ENCODE measurements at regions not wholly inside any gene's neighbourhood (a gene's known extent, or its start where the extent isn't known, plus 50 kb on each side); places are given as distances from the start of the nearest gene placed in this dataset.

DNA sequence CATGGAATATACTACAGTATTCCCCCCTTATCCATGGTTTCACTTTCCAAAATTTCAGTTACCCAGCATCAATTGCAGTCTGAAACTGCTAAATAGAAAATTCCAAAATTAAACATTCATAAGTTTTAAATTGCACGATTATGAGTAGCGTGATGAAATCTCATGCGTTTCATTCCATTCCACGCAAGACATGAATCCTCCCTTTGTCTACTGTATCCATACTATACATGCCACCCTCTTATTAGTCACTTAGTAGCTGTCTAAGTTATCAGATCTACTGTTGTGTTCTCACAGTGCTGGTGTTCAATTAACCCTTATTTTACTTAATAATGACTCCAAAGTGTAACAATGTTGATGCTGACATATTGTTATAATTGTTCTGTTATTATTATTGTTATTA is 261.2 kb upstream of the NDST4 start:
- intact Hi-C loops (cut with micrococcal nuclease): no loop called here

DNA sequence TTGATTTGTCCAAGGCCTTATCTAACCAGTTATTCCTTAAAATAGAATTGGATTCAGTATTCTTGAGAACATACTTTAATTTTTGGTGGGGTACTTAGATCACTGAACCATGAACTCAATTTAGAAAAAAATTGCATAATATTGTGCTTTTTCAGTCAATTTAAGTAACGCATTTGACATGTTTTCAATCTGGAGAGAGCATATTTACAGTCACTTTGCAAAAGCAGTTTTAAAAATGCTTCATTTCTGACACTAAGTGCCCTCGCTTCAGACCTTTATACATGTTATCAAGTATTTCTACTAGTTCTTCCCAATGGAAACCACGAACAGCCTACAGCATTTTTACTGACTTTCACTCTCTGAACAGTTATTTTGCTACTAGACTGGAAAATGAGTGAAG is 257.1 kb upstream of the NDST4 start:
- Histone ChIP-seq H3K9me3 (replicated peaks) (no peaks in the 10 kb centered on the region), H3K4me3 (no peak overlapping the region), H3K27me3 (ENCODE audit: low read depth) (no peaks in the 10 kb centered on the region), H3K36me3 (no peaks in the 10 kb centered on the region), H3K27ac (replicated peaks) (no peak overlapping the region), H3K4me1 (no peaks in the 10 kb centered on the region)
- intact Hi-C loops (cut with micrococcal nuclease): no loop called here
- TF ChIP-seq, protein P1, sequence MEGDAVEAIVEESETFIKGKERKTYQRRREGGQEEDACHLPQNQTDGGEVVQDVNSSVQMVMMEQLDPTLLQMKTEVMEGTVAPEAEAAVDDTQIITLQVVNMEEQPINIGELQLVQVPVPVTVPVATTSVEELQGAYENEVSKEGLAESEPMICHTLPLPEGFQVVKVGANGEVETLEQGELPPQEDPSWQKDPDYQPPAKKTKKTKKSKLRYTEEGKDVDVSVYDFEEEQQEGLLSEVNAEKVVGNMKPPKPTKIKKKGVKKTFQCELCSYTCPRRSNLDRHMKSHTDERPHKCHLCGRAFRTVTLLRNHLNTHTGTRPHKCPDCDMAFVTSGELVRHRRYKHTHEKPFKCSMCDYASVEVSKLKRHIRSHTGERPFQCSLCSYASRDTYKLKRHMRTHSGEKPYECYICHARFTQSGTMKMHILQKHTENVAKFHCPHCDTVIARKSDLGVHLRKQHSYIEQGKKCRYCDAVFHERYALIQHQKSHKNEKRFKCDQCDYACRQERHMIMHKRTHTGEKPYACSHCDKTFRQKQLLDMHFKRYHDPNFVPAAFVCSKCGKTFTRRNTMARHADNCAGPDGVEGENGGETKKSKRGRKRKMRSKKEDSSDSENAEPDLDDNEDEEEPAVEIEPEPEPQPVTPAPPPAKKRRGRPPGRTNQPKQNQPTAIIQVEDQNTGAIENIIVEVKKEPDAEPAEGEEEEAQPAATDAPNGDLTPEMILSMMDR (IDR thresholded peaks at IDR 0.05; ENCODE audit: borderline replicate concordance): no peak
- DNase-seq: no peak

More for the DNA sequence above, 261.2 kb upstream of the NDST4 start:
- TF ChIP-seq, protein P1 (IDR thresholded peaks at IDR 0.05; ENCODE audit: borderline replicate concordance): no peak
- H3K36me3 ChIP-seq: no peaks in the 10 kb centered on the region
- H3K4me3 ChIP-seq: no peak overlapping the region
- H3K9me3 ChIP-seq (replicated peaks): no peaks in the 10 kb centered on the region
- DNase-seq: no peak
- H3K4me1 ChIP-seq: no peaks in the 10 kb centered on the region
- no peaks in the 10 kb centered on the region for H3K27me3 ChIP-seq (ENCODE audit: low read depth)
- H3K27ac ChIP-seq (replicated peaks): no peak overlapping the region

DNA sequence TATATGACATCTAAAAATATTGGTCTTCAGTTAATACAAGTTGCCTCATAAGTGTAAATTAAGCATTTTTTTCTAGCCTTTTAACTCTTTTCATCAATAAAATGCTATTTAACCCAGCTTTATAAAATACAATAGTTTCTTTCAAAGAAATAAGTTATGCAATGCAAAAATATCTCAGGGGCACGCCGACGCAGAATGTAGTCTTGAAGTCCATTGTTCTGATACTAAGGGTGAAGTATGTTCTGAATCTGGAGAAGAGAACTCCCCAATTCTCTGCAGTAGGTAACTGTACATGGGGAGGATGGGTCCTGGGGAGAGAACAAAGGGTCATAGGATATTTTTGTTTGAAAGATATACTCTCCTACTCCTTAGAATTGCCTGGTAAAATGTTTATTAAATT is 256.6 kb upstream of the NDST4 start:
- TF ChIP-seq, protein P1 (IDR thresholded peaks at IDR 0.05; ENCODE audit: borderline replicate concordance): no peak
- DNase-seq: no peak

DNA sequence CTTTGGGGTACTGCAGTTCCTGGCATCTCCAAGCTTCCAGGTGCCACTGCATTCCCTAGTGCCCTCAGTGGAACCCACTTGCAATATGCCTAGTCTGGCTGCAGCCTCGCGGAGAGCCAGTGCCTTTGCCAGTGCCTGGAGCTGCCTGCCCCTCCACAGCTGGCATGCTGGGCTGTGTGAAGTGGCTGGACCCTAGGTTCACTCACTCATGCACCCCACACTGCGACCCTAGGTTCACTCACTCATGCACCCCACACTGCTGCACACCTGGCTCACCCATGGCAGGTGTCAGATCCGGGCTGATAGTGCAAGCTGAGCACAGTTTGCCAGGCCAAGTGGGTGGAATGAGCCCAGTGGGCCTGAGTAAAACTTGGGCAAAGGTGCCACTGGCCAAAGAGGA is 253.0 kb upstream of the NDST4 start:
- intact Hi-C loops (cut with micrococcal nuclease): no loop called here
- DNase-seq: no peak
- Histone ChIP-seq H3K4me3 (no peak overlapping the region), H3K4me1 (no peaks in the 10 kb centered on the region), H3K36me3 (no peaks in the 10 kb centered on the region), H3K27me3 (ENCODE audit: low read depth) (no peaks in the 10 kb centered on the region), H3K9me3 (replicated peaks) (no peaks in the 10 kb centered on the region), H3K27ac (replicated peaks) (no peak overlapping the region)
- TF ChIP-seq, protein P1 (IDR thresholded peaks at IDR 0.05; ENCODE audit: borderline replicate concordance): no peak

More for the DNA sequence above, 256.6 kb upstream of the NDST4 start:
- no peaks in the 10 kb centered on the region for H3K27me3 ChIP-seq (ENCODE audit: low read depth)
- no peak overlapping the region for H3K27ac ChIP-seq (replicated peaks)
- H3K9me3 ChIP-seq (replicated peaks): no peaks in the 10 kb centered on the region
- no peaks in the 10 kb centered on the region for H3K4me1 ChIP-seq
- H3K36me3 ChIP-seq: no peaks in the 10 kb centered on the region
- intact Hi-C loops (cut with micrococcal nuclease): no loop called here
- H3K4me3 ChIP-seq: no peak overlapping the region

DNA sequence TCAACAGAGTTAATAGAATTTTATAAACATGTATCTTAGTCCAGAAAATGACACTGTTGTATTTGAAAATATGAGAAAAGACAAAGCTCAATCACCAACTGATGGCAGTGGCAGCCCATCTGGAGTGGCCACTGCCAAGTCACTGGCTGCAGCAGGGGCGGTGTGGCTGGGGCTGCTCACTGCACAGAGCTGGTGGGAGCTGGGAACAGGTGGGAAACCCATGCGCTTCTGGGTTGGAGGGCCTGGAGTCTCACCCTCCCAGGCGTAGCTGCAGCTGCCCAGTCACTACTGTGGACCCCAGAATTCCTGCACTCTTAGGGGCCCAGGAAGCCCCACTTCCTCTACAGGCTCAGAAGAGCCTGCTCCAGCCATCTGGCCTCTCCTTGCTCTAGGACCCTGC is 251.8 kb upstream of the NDST4 start:
- no peaks in the 10 kb centered on the region for H3K9me3 ChIP-seq (replicated peaks)
- intact Hi-C loops (cut with micrococcal nuclease): no loop called here
- no peaks in the 10 kb centered on the region for H3K36me3 ChIP-seq
- H3K27me3 ChIP-seq (ENCODE audit: low read depth): no peaks in the 10 kb centered on the region
- no peak overlapping the region for H3K27ac ChIP-seq (replicated peaks)
- H3K4me1 ChIP-seq: no peaks in the 10 kb centered on the region
- no peak overlapping the region for H3K4me3 ChIP-seq
- DNase-seq: no peak
- TF ChIP-seq, protein P1 (IDR thresholded peaks at IDR 0.05; ENCODE audit: borderline replicate concordance): no peak

DNA sequence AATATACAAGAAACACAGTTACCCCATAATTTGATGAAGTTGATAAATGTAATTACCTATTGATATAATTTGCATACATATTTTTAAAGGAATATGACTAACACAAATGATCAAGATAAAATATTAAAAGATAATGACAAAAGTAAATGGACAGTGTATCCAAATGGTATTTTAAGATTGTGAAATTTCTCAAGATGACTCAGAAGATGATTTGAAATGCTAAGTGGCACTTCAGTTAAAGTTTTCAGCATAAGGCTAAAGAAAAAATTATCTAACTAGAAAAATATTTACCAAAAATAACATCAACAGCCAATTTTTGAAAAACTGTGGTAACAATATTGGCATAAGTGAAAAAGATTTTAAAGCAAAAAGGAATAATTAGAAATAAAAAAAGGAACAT is 248.4 kb upstream of the NDST4 start:
- DNase-seq: no peak
- TF ChIP-seq, protein P1 (IDR thresholded peaks at IDR 0.05; ENCODE audit: borderline replicate concordance): no peak
- no peak overlapping the region for H3K4me3 ChIP-seq
- intact Hi-C loops (cut with micrococcal nuclease): no loop called here
- no peaks in the 10 kb centered on the region for H3K4me1 ChIP-seq
- no peaks in the 10 kb centered on the region for H3K27me3 ChIP-seq (ENCODE audit: low read depth)
- H3K36me3 ChIP-seq: no peaks in the 10 kb centered on the region
- H3K27ac ChIP-seq (replicated peaks): no peak overlapping the region
- H3K9me3 ChIP-seq (replicated peaks): peaks cover 5% of the 10 kb centered on the region

All from left ventricle myocardium inferior (tissue), 1 donor.